HepG2 (cell line): ENCODE measurements at regions not wholly inside any gene's neighbourhood (a gene's known extent, or its start where the extent isn't known, plus 50 kb on each side); places are given as distances from the start of the nearest gene placed in this dataset.

Experiments
- ATAC-seq: fragments of 200-7000 bp; cut with Tn5 transposase; 3 replicates; pipeline ENCODE4 v1.9.1; 2020; ENCODE audit warnings: mild to moderate bottlenecking, moderate library complexity
- BruUV-seq: library from RNA; stranded (reverse); fragments of 400-500 nt; replicated peaks from 2 replicates; lab custom pipeline; 2021; lab: Mats Ljungman, UMichigan
- CTCF ChIA-PET: fragments of 300-600 bp; formaldehyde crosslinking; extraction: SDS; loops from one replicate; lab custom pipeline; 2021; ENCODE audit warnings: low total read pairs, inconsistent platforms, low intra/inter-chr PET ratio; lab: Yijun Ruan, JAX
- POLR2A ChIA-PET: fragments of 350-600 bp; sonication (Branson Sonifier 250); formaldehyde crosslinking; loops from one replicate; lab custom pipeline; 2020; ENCODE audit warnings: antibody characterized with exemption, inconsistent platforms; lab: Yijun Ruan, JAX
- DNase-seq: peaks from one replicate; pipeline ENCODE4 v3.0.0-alpha.2; 2015; ENCODE audit warnings: low spot score
- FAIRE-seq: peaks from 3 replicates; lab custom pipeline; 2011; peaks lifted over from hg19 to GRCh38; lab: Jason Lieb, UNC
- H2AFZ ChIP-seq: one replicate; pipeline ENCODE4 v1.6.1; 2011; ENCODE audit warnings: low read length, inconsistent platforms
- H3K27ac ChIP-seq: fragments of 300-600 bp; 3 replicates; pipeline ENCODE4 v1.8.0; 2011; ENCODE audit warnings: mixed run types, mild to moderate bottlenecking, mixed read lengths, low read length, inconsistent platforms; ENCODE audit not compliant: insufficient read depth; ENCODE audit errors: extremely low read length
- H3K27me3 ChIP-seq, 2 experiments: fragments of 200-600 bp in 1 of 2; 2 replicates in 1 of 2; 3 replicates in 1 of 2; pipeline versions ENCODE4 v1.6.0 to v1.8.0; 2011; ENCODE audit warnings: low read length in 2 of 2, mild to moderate bottlenecking in 2 of 2, moderate library complexity in 2 of 2, inconsistent platforms in 1 of 2; ENCODE audit not compliant: insufficient read depth in 2 of 2, control insufficient read depth in 1 of 2
- H3K36me3 ChIP-seq, 2 experiments: fragments of 200-600 bp in 1 of 2; replicated peaks in 1 of 2; 2 replicates in 1 of 2; 3 replicates in 1 of 2; pipeline versions ENCODE4 v1.5.1 to v1.8.0; 2011; ENCODE audit warnings: low read length in 2 of 2, inconsistent platforms in 1 of 2; ENCODE audit not compliant: insufficient read depth in 2 of 2, control insufficient read depth in 1 of 2
- H3K4me1 ChIP-seq: 2 replicates; pipeline ENCODE4 v1.5.1; 2012; ENCODE audit warnings: low read length, inconsistent platforms; ENCODE audit not compliant: insufficient read depth
- H3K4me2 ChIP-seq: 2 replicates; pipeline ENCODE4 v1.6.0; 2011; ENCODE audit warnings: low read depth, low read length, inconsistent platforms
- H3K4me3 ChIP-seq, 3 experiments: fragments of 200-600 bp in 1 of 3; sonication (generic), shearing (Covaris generic) in 1 of 3; replicated peaks in 1 of 3; 2 replicates each; pipeline ENCODE4 v1.5.1; 2011 to 2016; ENCODE audit warnings: low read length in 3 of 3, inconsistent platforms in 2 of 3, low read depth in 2 of 3, mild to moderate bottlenecking in 2 of 3, control low read depth in 1 of 3, mixed read lengths in 1 of 3; ENCODE audit not compliant: insufficient read depth in 1 of 3
- H3K79me2 ChIP-seq: one replicate; pipeline ENCODE4 v1.6.1; 2011; ENCODE audit warnings: low read length, inconsistent platforms; ENCODE audit not compliant: insufficient read depth
- H3K9ac ChIP-seq: 2 replicates; pipeline ENCODE4 v1.6.0; 2011; ENCODE audit warnings: mild to moderate bottlenecking, low read depth, low read length, inconsistent platforms; ENCODE audit not compliant: insufficient read depth
- H3K9me3 ChIP-seq: 2 replicates; pipeline ENCODE4 v1.5.1; 2012; ENCODE audit warnings: mild to moderate bottlenecking, low read length
- H4K20me1 ChIP-seq: 2 replicates; pipeline ENCODE4 v1.6.0; 2011; ENCODE audit warnings: inconsistent platforms, mild to moderate bottlenecking, low read length, moderate library complexity; ENCODE audit not compliant: insufficient read depth
- JUN ChIP-seq: sonication (generic); formaldehyde crosslinking; IDR thresholded peaks from 2 replicates; pipeline ENCODE4 v1.4.0; 2020; ENCODE audit warnings: mild to moderate bottlenecking, missing genetic modification reagents
- MAZ ChIP-seq, 2 experiments: sonication (generic) in 1 of 2; formaldehyde crosslinking in 1 of 2; IDR thresholded peaks; 2 replicates each; pipeline versions ENCODE4 v1.5.0 to v1.6.1; 2012 to 2020; ENCODE audit warnings: low read depth in 2 of 2, mild to moderate bottlenecking in 2 of 2, borderline replicate concordance in 1 of 2, improper control_type of control experiment in 1 of 2, low read length in 1 of 2, missing genetic modification reagents in 1 of 2, moderate library complexity in 1 of 2
- MED1 ChIP-seq: sonication (generic); formaldehyde crosslinking; IDR thresholded peaks from 2 replicates; pipeline ENCODE4 v1.4.0; 2020; ENCODE audit warnings: missing genetic modification reagents
- NR2F2 ChIP-seq: IDR thresholded peaks from 2 replicates; pipeline ENCODE4 v1.6.1; 2012; ENCODE audit warnings: low read depth, inconsistent platforms, borderline replicate concordance
- RORA ChIP-seq: sonication (generic); formaldehyde crosslinking; IDR thresholded peaks from 2 replicates; pipeline ENCODE4 v1.5.0; 2020; ENCODE audit warnings: mild to moderate bottlenecking, missing genetic modification reagents, moderate library complexity
- THYN1 ChIP-seq: sonication (generic); formaldehyde crosslinking; IDR thresholded peaks from 2 replicates; pipeline ENCODE4 v1.8.1; 2023; ENCODE audit warnings: low read depth, mild to moderate bottlenecking, moderate library complexity, missing genetic modification reagents, borderline replicate concordance
- ZNF253 ChIP-seq: sonication (generic); formaldehyde crosslinking; IDR thresholded peaks from 2 replicates; pipeline ENCODE4 v1.8.0; 2022; ENCODE audit warnings: mild to moderate bottlenecking, missing genetic modification reagents, borderline replicate concordance
- ZNF7 ChIP-seq: IDR thresholded peaks from 2 replicates; pipeline ENCODE4 v1.6.1; 2016; ENCODE audit warnings: missing biosample characterization, missing genetic modification reagents
- ZNF775 ChIP-seq: sonication (generic); formaldehyde crosslinking; IDR thresholded peaks from 2 replicates; pipeline ENCODE4 v1.4.0; 2020; ENCODE audit warnings: missing genetic modification reagents, mild to moderate bottlenecking, moderate library complexity, borderline replicate concordance
- ZNF792 ChIP-seq: IDR thresholded peaks from 2 replicates; pipeline ENCODE4 v1.6.1; 2016
- WGBS: methylation state at CpG from one replicate; pipeline ENCODE4 v1.1.6; 2017; ENCODE audit warnings: low lambda C conversion rate; 5-methylcytosine and 5-hydroxymethylcytosine counted together
- in situ Hi-C: cut with HindIII; loops from 2 replicates; pipeline ENCODE4 v1.10.0; 2017; ENCODE audit warnings: low pct_unique_long_range_greater_than_20kb; ENCODE audit not compliant: extremely low pct_ligation_motif_present
- intact Hi-C: fragments of 100-400 bp; cut with micrococcal nuclease; formaldehyde crosslinking; loops from one replicate; pipeline ENCODE4 v1.10.0; 2022; ENCODE audit not compliant: unreplicated experiment
- TF ChIP-seq, protein P1 (sequence below): sonication (generic); formaldehyde crosslinking; conservative IDR thresholded peaks from 2 replicates; pipeline ENCODE4 v1.4.0; 2020; ENCODE audit warnings: missing genetic modification reagents
- TF ChIP-seq, protein P2 (sequence below): sonication (generic); formaldehyde crosslinking; IDR thresholded peaks from 2 replicates; pipeline ENCODE4 v1.8.0; 2022; ENCODE audit warnings: missing genetic modification reagents, mild to moderate bottlenecking, inconsistent platforms, borderline replicate concordance

DNA sequence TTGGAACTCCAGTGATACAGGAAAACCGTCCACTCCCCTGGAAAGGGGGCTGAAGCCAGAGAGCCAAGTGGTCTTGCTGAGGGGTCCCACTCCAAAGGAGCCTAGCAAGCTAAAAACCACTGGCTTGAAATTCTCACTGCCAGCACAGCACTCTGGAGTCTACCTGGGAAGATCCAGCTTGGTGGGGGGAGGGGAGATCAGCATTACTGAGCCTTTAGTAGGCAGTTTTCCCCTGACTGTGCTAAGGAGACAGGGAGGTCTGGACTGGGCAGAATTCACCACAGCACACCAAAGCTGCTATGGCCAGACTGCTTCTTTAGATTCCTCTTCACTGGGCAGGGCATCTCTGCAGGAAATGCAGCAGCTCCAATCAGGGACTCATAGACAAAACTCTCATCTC, 510.7 kb upstream of the LRRTM1 start:
- no peaks in the 10 kb centered on the region for H3K4me1 ChIP-seq
- no peaks in the 10 kb centered on the region for H4K20me1 ChIP-seq
- WGBS = 0% methylated on average over 1 of the region's 1 CpG
- TF ChIP-seq ZNF7 (CRISPR knock-in tag) = no peak
- no peak for TF ChIP-seq ZNF792
- no peak for TF ChIP-seq THYN1 (CRISPR knock-in tag)
- no peak for TF ChIP-seq MAZ (IDR thresholded peaks at IDR 0.05; ENCODE audit: borderline replicate concordance, low read depth, low read length)
- TF ChIP-seq MAZ (CRISPR knock-in tag; IDR thresholded peaks at IDR 0.05; ENCODE audit: low read depth) = no peak
- no peak for TF ChIP-seq MED1 (CRISPR knock-in tag)
- TF ChIP-seq, protein P1, sequence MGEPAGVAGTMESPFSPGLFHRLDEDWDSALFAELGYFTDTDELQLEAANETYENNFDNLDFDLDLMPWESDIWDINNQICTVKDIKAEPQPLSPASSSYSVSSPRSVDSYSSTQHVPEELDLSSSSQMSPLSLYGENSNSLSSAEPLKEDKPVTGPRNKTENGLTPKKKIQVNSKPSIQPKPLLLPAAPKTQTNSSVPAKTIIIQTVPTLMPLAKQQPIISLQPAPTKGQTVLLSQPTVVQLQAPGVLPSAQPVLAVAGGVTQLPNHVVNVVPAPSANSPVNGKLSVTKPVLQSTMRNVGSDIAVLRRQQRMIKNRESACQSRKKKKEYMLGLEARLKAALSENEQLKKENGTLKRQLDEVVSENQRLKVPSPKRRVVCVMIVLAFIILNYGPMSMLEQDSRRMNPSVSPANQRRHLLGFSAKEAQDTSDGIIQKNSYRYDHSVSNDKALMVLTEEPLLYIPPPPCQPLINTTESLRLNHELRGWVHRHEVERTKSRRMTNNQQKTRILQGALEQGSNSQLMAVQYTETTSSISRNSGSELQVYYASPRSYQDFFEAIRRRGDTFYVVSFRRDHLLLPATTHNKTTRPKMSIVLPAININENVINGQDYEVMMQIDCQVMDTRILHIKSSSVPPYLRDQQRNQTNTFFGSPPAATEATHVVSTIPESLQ = no peak
- no peak for TF ChIP-seq NR2F2
- no peak for TF ChIP-seq JUN (CRISPR knock-in tag)
- no peak for TF ChIP-seq ZNF253 (CRISPR knock-in tag)
- TF ChIP-seq, protein P2, sequence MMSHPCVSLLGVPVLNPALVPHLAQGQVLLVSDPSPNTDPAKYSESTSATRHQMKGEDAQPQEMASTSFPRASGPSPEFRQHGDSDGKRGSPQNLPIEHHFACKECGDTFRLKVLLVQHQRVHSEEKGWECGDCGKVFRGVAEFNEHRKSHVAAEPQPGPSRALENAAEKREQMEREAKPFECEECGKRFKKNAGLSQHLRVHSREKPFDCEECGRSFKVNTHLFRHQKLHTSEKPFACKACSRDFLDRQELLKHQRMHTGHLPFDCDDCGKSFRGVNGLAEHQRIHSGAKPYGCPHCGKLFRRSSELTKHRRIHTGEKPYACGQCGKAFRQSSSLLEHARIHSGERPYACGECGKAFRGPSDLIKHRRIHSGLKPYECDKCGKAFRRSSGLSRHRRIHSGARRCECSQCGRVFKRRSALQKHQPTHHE (CRISPR knock-in tag) = no peak
- no peak for TF ChIP-seq ZNF775
- TF ChIP-seq RORA (CRISPR knock-in tag) = no peak
- no peaks in the 10 kb centered on the region for H3K36me3 ChIP-seq
- DNase-seq (no peak), FAIRE-seq (no peak), ATAC-seq (no peak)
- ChIA-PET CTCF (no interaction called here), POLR2A (no interaction called here)
- H3K79me2 ChIP-seq = no peaks in the 10 kb centered on the region
- H3K4me3 ChIP-seq = no peak overlapping the region
- H3K27me3 ChIP-seq = no peaks in the 10 kb centered on the region
- BruUV-seq = no TSS peak
- H3K4me2 ChIP-seq = no peak overlapping the region
- in situ Hi-C loops (no loop called here), intact Hi-C loops (no loop called here)
- peaks cover 96% of the 10 kb centered on the region for H3K9me3 ChIP-seq
- H3K9ac ChIP-seq = no peak overlapping the region
- no peak overlapping the region for H2AFZ ChIP-seq
- H3K27ac ChIP-seq = no peak overlapping the region
